ENCODE measurements at regions not wholly inside any gene's neighbourhood (a gene's known extent, or its start where the extent isn't known, plus 50 kb on each side); places are given as distances from the start of the nearest gene placed in this dataset.

GRCh38 chr9:118928722-118929121 lies 440.5 kb downstream of the BRINP1 start:
- Histone ChIP-seq H4K20me1 (ENCODE audit: insufficient read depth, low read length) (no peaks in the 10 kb centered on the region), H3K27me3 (ENCODE audit: insufficient read depth, low read length) (no peaks in the 10 kb centered on the region), H3F3A (ENCODE audit: insufficient read depth, low read length) (no peaks in the 10 kb centered on the region), H3K36me3 (ENCODE audit: insufficient read depth, low read length) (no peaks in the 10 kb centered on the region), H3K4me1 (ENCODE audit: insufficient read depth, low read length, severe bottlenecking) (no peaks in the 10 kb centered on the region), H3K27ac (ENCODE audit: low read depth, low read length, poor library complexity, severe bottlenecking) (no peak overlapping the region), H3K9me3 (ENCODE audit: low read length) (no peaks in the 10 kb centered on the region), H2AFZ (ENCODE audit: low read length) (no peak overlapping the region), H3K9ac (ENCODE audit: low read length) (no peak overlapping the region), H3K9me2 (ENCODE audit: low read depth, low read length) (no peaks in the 10 kb centered on the region), H3K4me3 (ENCODE audit: low read depth, low read length, poor library complexity, severe bottlenecking) (no peak overlapping the region), H3K79me2 (ENCODE audit: insufficient read depth, low read length) (no peaks in the 10 kb centered on the region), H3K4me2 (ENCODE audit: low read length) (no peak overlapping the region)
- TF ChIP-seq, protein P1, sequence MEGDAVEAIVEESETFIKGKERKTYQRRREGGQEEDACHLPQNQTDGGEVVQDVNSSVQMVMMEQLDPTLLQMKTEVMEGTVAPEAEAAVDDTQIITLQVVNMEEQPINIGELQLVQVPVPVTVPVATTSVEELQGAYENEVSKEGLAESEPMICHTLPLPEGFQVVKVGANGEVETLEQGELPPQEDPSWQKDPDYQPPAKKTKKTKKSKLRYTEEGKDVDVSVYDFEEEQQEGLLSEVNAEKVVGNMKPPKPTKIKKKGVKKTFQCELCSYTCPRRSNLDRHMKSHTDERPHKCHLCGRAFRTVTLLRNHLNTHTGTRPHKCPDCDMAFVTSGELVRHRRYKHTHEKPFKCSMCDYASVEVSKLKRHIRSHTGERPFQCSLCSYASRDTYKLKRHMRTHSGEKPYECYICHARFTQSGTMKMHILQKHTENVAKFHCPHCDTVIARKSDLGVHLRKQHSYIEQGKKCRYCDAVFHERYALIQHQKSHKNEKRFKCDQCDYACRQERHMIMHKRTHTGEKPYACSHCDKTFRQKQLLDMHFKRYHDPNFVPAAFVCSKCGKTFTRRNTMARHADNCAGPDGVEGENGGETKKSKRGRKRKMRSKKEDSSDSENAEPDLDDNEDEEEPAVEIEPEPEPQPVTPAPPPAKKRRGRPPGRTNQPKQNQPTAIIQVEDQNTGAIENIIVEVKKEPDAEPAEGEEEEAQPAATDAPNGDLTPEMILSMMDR (IDR thresholded peaks at IDR 0.05; ENCODE audit: low read length) = no peak
- TF ChIP-seq EZH2 (IDR thresholded peaks at IDR 0.05; ENCODE audit: borderline replicate concordance, low read length) = no peak

DNA sequence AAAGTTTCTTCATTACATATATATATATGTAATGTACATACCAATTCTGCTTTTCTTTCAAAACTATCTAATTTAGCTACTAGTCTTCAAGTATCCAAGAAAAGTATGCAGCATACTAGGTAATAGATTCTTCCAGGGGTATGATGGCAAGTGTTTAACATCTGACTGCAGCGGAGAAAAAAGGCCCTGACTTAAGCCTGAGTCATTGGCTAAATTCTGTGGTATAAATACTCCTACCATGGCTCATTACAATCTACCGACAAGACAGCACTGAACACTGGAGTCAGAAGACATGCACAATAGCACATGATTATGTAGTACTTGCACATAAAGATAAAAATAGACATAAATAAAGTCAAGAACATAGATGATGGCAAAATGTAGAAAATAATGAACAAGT lies 439.9 kb downstream of the BRINP1 start:
- H3K27me3 ChIP-seq (ENCODE audit: insufficient read depth, low read length) = no peaks in the 10 kb centered on the region
- TF ChIP-seq EZH2 (IDR thresholded peaks at IDR 0.05; ENCODE audit: borderline replicate concordance, low read length) = no peak
- TF ChIP-seq, protein P1 (IDR thresholded peaks at IDR 0.05; ENCODE audit: low read length) = no peak
- no peaks in the 10 kb centered on the region for H3K4me1 ChIP-seq (ENCODE audit: insufficient read depth, low read length, severe bottlenecking)
- no peak overlapping the region for H3K9ac ChIP-seq (ENCODE audit: low read length)
- no peak overlapping the region for H3K4me3 ChIP-seq (ENCODE audit: low read depth, low read length, poor library complexity, severe bottlenecking)
- no peak overlapping the region for H2AFZ ChIP-seq (ENCODE audit: low read length)
- no peaks in the 10 kb centered on the region for H3K79me2 ChIP-seq (ENCODE audit: insufficient read depth, low read length)
- no peaks in the 10 kb centered on the region for H3K36me3 ChIP-seq (ENCODE audit: insufficient read depth, low read length)
- no peaks in the 10 kb centered on the region for H4K20me1 ChIP-seq (ENCODE audit: insufficient read depth, low read length)
- H3F3A ChIP-seq (ENCODE audit: insufficient read depth, low read length) = no peaks in the 10 kb centered on the region
- H3K27ac ChIP-seq (ENCODE audit: low read depth, low read length, poor library complexity, severe bottlenecking) = no peak overlapping the region
- H3K9me2 ChIP-seq (ENCODE audit: low read depth, low read length) = no peaks in the 10 kb centered on the region
- H3K9me3 ChIP-seq (ENCODE audit: low read length) = no peaks in the 10 kb centered on the region
- no peak overlapping the region for H3K4me2 ChIP-seq (ENCODE audit: low read length)

GRCh38 chr9:118931941-118932340 lies 437.3 kb downstream of the BRINP1 start:
- Histone ChIP-seq H3K79me2 (ENCODE audit: insufficient read depth, low read length) (no peaks in the 10 kb centered on the region), H3K9me3 (ENCODE audit: low read length) (no peaks in the 10 kb centered on the region), H2AFZ (ENCODE audit: low read length) (no peak overlapping the region), H3K4me3 (ENCODE audit: low read depth, low read length, poor library complexity, severe bottlenecking) (no peak overlapping the region), H3K27ac (ENCODE audit: low read depth, low read length, poor library complexity, severe bottlenecking) (no peak overlapping the region), H3K4me1 (ENCODE audit: insufficient read depth, low read length, severe bottlenecking) (no peaks in the 10 kb centered on the region), H3F3A (ENCODE audit: insufficient read depth, low read length) (no peaks in the 10 kb centered on the region), H3K4me2 (ENCODE audit: low read length) (no peak overlapping the region), H3K27me3 (ENCODE audit: insufficient read depth, low read length) (no peaks in the 10 kb centered on the region), H4K20me1 (ENCODE audit: insufficient read depth, low read length) (no peaks in the 10 kb centered on the region), H3K9ac (ENCODE audit: low read length) (no peak overlapping the region), H3K36me3 (ENCODE audit: insufficient read depth, low read length) (no peaks in the 10 kb centered on the region), H3K9me2 (ENCODE audit: low read depth, low read length) (no peaks in the 10 kb centered on the region)
- TF ChIP-seq, protein P1 (IDR thresholded peaks at IDR 0.05; ENCODE audit: low read length) = no peak
- no peak for TF ChIP-seq EZH2 (IDR thresholded peaks at IDR 0.05; ENCODE audit: borderline replicate concordance, low read length)

Measured in OCI-LY1 (cell line).